Retinal pigment epithelial cell (primary cell): ENCODE measurements at regions not wholly inside any gene's neighbourhood (a gene's known extent, or its start where the extent isn't known, plus 50 kb on each side); places are given as distances from the start of the nearest gene placed in this dataset.

Experiments used
- DNase-seq: peaks from one replicate; pipeline ENCODE4 v3.0.0-alpha.2; 2010; ENCODE audit warnings: low read depth
- H3K4me3 ChIP-seq: 2 replicates; pipeline ENCODE4 v1.5.1; 2011; ENCODE audit warnings: mild to moderate bottlenecking, low read length, control low read depth, moderate library complexity
- TF ChIP-seq, protein P1 (sequence below): conservative IDR thresholded peaks from 2 replicates; pipeline ENCODE4 v1.5.1; 2011; ENCODE audit warnings: low read depth, low read length, control low read depth, inconsistent platforms

DNA sequence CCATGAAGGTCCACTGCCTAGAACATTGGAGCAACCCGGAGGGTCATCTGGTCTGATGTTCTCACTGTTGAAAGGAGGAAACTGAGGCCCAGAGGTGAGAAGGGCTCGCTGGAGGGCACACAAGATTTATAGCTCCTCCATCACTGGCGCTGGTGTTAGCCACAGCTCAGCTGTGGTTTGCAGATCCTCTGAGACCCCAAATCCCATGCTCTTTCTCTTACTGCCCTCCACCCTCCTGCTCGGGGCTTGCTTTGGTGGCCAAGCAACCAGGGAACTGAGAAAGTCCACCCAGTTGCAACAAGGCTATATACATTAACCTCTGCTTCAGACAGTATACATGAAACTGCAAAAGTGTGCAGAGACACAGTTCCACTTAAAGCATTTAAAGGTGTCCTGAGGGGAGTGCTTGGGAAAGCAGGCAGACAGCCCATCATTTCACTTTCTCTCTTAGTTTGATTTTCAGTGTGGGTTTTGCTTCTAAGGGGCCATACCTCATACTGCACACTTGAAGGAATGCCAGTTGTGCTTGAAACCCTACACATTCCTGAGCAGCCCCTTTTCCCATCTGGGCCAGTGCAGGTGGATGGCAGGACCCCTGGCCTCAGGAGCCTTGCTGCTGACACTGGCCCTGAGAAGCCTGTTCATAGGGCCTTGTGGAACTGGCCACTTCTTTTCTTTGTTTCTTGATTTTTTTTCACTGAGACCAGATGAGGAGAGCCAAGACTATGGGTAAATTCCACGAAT lies 347.6 kb downstream of the CDC5L start:
- no peak overlapping the region for H3K4me3 ChIP-seq
- TF ChIP-seq, protein P1, sequence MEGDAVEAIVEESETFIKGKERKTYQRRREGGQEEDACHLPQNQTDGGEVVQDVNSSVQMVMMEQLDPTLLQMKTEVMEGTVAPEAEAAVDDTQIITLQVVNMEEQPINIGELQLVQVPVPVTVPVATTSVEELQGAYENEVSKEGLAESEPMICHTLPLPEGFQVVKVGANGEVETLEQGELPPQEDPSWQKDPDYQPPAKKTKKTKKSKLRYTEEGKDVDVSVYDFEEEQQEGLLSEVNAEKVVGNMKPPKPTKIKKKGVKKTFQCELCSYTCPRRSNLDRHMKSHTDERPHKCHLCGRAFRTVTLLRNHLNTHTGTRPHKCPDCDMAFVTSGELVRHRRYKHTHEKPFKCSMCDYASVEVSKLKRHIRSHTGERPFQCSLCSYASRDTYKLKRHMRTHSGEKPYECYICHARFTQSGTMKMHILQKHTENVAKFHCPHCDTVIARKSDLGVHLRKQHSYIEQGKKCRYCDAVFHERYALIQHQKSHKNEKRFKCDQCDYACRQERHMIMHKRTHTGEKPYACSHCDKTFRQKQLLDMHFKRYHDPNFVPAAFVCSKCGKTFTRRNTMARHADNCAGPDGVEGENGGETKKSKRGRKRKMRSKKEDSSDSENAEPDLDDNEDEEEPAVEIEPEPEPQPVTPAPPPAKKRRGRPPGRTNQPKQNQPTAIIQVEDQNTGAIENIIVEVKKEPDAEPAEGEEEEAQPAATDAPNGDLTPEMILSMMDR: no peak
- DNase-seq: no peak

DNA sequence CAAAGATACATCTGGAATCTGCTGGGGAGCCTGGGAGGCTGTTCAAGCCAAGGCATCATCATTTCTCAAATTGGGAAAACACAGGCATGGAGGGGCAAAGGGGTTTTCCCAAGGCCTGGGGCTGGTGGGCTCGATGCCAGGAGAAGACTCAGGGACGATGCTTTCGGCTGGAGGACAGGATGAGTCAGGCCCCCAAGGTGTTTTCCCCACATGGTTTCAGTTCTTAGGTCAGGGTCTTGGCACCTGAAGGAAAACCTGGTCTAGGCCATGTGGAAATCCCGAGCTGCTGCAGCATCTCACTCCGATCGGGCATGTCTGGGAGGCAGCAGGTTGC lies 348.1 kb downstream of the CDC5L start:
- TF ChIP-seq, protein P1: no peak
- no peak overlapping the region for H3K4me3 ChIP-seq
- no peak for DNase-seq

DNA sequence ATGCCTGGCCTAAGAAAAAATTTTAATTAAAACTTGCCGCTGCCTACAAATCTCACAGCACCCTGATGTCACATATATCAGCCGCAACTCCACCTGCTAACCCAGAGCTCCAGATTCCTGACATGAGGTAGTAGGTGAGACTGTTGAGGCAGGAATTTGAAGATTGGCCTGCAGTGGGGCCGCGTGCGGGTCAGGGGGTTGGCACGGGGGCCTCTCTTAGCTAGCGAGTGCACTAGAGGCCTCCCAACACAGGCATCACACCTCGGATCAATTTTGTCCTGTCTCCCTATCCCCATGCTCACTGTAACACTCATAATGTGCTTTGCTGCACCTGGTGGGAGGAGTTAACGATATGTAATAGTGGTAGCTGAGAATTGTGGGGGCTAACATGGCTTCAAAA lies 349.8 kb downstream of the CDC5L start:
- TF ChIP-seq, protein P1: no peak
- DNase-seq: no peak
- H3K4me3 ChIP-seq: no peak overlapping the region

DNA sequence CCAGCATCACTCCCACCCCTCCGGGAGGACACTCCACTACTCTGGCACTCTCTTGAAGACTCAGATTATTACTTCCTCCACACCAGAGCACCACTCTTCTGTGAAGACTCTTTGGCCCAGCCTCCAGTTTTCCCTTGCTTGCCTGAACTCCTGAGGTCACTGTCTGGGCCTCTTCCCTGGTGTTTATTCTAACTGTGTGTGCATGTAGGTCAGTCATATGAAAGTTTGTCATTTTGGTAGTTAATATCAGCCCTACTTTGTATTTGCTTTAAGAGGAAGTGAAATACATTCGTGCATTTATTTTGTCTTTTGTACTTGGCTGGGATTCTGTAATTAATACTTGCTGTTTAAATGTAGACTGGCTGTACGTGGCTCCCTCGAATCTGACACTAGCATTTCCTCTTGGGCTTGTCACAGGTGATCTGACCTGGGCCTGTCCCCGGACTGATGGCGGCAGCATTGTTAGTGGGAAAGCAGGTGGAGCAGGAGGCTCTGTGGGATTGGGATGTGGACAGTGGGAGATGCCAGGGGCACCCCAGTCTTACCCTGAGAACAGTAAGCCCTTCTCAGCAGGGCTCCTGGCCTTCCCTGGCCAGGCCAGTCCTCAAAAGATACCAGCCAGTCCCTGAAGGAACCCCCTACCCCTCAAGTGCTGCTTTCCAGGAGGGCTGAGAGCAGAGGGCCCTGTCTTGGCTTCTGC lies 350.5 kb downstream of the CDC5L start:
- no peak overlapping the region for H3K4me3 ChIP-seq
- TF ChIP-seq, protein P1: no peak
- DNase-seq: no peak

DNA sequence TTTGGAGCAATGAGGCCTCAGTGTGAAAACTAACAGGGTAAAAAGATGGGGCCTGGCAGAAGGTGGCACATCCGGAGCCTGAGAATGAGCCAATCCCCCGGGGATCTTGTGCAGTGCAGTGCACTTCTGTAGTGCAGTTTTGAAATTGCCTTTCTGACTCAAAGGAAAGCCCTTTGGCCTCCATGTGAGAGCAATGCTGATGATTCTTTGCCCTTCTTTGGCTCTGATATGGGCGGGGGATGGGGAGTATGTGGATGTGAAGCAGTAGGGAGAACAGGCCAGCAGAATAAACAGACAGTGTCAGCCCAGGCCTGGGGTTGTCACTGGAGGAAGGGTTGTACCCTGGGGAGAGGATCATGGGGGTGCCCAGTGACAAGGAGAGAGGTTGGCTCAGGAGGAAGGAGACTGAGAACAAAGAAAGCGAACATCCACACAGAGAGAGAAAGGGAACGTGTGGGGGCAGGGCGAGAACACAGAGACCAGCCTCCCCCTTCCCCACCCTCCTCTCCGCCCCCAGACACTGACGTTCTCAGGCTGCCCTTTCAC lies 351.2 kb downstream of the CDC5L start:
- no peak overlapping the region for H3K4me3 ChIP-seq
- peak; percentile 39 for DNase-seq
- TF ChIP-seq, protein P1: no peak

DNA sequence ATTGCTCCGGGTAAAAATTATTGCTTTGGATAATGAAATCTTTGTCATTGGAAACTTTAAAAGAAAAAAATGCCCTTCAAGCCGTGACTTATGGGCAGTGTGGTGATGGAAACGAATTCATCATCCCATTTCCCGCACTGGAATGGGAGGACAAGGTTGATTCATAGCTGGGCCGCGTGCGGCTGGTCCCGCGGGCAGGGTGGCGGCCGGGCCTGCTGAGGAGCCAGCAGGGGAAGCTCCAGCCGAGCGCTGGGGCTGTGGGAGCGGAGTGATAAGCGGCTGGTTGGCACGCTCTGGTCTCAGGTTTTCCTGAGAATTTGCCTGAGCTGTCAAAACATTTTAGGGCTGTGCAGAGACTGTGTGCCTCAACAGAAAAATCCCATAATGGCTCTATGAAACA lies 351.7 kb downstream of the CDC5L start:
- no peak for DNase-seq
- H3K4me3 ChIP-seq: no peak overlapping the region
- TF ChIP-seq, protein P1: no peak
